ENCODE measurements at regions not wholly inside any gene's neighbourhood (a gene's known extent, or its start where the extent isn't known, plus 50 kb on each side); places are given as distances from the start of the nearest gene placed in this dataset.

DNA sequence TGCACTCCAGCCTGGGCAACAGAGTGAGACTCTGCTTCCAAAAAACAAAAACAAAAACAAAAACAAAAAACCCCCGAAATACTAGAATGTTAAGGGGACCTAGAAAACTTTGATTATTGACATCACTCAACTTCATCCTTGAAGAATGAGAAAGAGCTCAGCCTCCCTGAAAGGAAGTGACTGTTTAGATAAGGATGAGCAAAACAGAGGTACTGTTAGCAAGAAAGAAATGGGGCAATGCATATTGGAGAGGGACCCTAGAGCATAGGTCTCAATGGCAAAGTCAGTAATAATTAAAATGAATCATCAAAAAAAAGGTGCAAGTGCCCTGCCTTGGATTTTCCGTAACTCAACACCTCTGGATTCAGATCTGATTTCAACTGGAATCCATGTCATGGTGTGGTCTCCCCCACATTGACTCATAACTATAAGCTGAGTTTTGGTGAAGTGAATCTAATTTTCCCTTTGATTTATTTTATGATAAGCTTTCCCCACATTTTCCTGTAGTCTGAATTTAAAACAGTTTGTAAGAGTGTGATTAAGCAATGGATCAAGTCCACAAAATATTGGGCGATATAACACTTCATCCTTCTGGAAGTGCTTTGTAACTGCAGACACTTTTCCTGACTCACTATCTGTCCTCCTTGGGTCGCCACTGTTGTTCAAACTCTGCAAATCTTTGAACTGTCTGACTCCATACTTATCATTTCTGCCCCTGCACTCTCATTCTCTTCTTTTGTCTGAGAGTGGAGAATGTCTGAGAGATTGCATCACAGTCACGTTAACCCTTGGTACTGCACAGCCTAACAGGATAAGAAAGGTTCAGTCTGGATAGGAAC is 224.8 kb upstream of the LYZL1 start:
- TF ChIP-seq POLR2A (IDR thresholded peaks at IDR 0.05) (no peak), CTCF (IDR thresholded peaks at IDR 0.05) (no peak)
- no peaks in the 10 kb centered on the region for H3K4me1 ChIP-seq
- intact Hi-C loops (cut with DNase I; ENCODE audit: low total_unique reads): no loop called here
- WGBS, 2 donors: 78% methylated on average over 5 of the region's 5 CpGs
- H3K36me3 ChIP-seq (ENCODE audit: low read depth, missing control alignments): no peaks in the 10 kb centered on the region
- DNase-seq: no peak
- H3K4me3 ChIP-seq: no peak overlapping the region
- H3K27me3 ChIP-seq: no peaks in the 10 kb centered on the region
- no peak overlapping the region for H3K27ac ChIP-seq
- no peaks in the 10 kb centered on the region for H3K9me3 ChIP-seq

- no peaks in the 10 kb centered on the region for H3K9me3 ChIP-seq
- no peak for DNase-seq
- intact Hi-C loops (cut with DNase I; ENCODE audit: low total_unique reads): no loop called here
- H3K36me3 ChIP-seq (ENCODE audit: low read depth, missing control alignments): no peaks in the 10 kb centered on the region
- H3K27ac ChIP-seq: no peak overlapping the region
- no peaks in the 10 kb centered on the region for H3K27me3 ChIP-seq
- TF ChIP-seq CTCF (IDR thresholded peaks at IDR 0.05) (no peak), POLR2A (IDR thresholded peaks at IDR 0.05) (no peak)
- H3K4me1 ChIP-seq: no peaks in the 10 kb centered on the region
- H3K4me3 ChIP-seq: no peak overlapping the region
- WGBS, 2 donors: 75% methylated on average over 2 of the region's 2 CpGs
Measured at GRCh38 chr10:29064680-29065079, 224.2 kb upstream of the LYZL1 start.

DNA sequence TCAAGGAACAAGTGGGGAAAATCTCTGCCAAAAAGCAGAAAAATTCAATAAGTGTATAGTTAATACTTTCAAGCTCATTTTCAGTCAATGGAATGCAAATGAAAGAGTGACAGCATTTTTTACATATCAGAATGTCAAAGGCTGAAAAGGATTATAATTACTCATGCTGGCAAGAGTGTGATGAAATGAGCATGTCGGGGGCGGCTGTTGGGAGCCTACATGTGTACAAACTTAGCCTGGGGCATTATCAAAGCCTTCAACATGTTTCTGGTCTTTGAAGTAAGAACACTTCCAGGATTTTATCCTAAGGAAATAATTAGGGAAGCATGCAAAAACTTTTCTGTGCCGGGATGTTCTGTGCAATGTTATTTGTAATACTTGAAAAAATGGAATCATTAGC is 221.7 kb upstream of the LYZL1 start:
- no peaks in the 10 kb centered on the region for H3K4me1 ChIP-seq
- 54 to 62% methylated on average over 3 of the region's 3 CpGs for WGBS, 2 donors
- intact Hi-C loops (cut with DNase I; ENCODE audit: low total_unique reads): no loop called here
- H3K27me3 ChIP-seq: no peaks in the 10 kb centered on the region
- no peak for TF ChIP-seq CTCF (IDR thresholded peaks at IDR 0.05)
- no peak for TF ChIP-seq POLR2A (IDR thresholded peaks at IDR 0.05)
- no peaks in the 10 kb centered on the region for H3K9me3 ChIP-seq
- no peaks in the 10 kb centered on the region for H3K36me3 ChIP-seq (ENCODE audit: low read depth, missing control alignments)
- no peak for DNase-seq
- no peak overlapping the region for H3K4me3 ChIP-seq
- H3K27ac ChIP-seq: no peak overlapping the region

- no peak for DNase-seq
- no peak for TF ChIP-seq POLR2A (IDR thresholded peaks at IDR 0.05)
- TF ChIP-seq CTCF (IDR thresholded peaks at IDR 0.05): no peak
- Histone ChIP-seq H3K27me3 (no peaks in the 10 kb centered on the region), H3K9me3 (no peaks in the 10 kb centered on the region), H3K4me1 (no peaks in the 10 kb centered on the region), H3K4me3 (no peak overlapping the region), H3K36me3 (ENCODE audit: low read depth, missing control alignments) (no peaks in the 10 kb centered on the region), H3K27ac (no peak overlapping the region)
- intact Hi-C loops (cut with DNase I; ENCODE audit: low total_unique reads): no loop called here
- 96 to 98% methylated on average over 3 of the region's 3 CpGs for WGBS, 2 donors
Measured at GRCh38 chr10:29067628-29068027, 221.2 kb upstream of the LYZL1 start.

- WGBS, 2 donors: 89 to 94% methylated on average over 1 of the region's 1 CpG
- Histone ChIP-seq H3K9me3 (no peaks in the 10 kb centered on the region), H3K4me3 (no peak overlapping the region), H3K4me1 (no peaks in the 10 kb centered on the region), H3K27me3 (no peaks in the 10 kb centered on the region), H3K36me3 (ENCODE audit: low read depth, missing control alignments) (no peaks in the 10 kb centered on the region), H3K27ac (no peak overlapping the region)
- no peak for DNase-seq
- TF ChIP-seq CTCF (IDR thresholded peaks at IDR 0.05) (no peak), POLR2A (IDR thresholded peaks at IDR 0.05) (no peak)
- intact Hi-C loops (cut with DNase I; ENCODE audit: low total_unique reads): no loop called here
Measured at GRCh38 chr10:29068302-29068701, 220.6 kb upstream of the LYZL1 start.
